B cell (primary cell): ENCODE measurements at regions not wholly inside any gene's neighbourhood (a gene's known extent, or its start where the extent isn't known, plus 50 kb on each side); places are given as distances from the start of the nearest gene placed in this dataset.

Experiments
- CTCF ChIP-seq: fragments of 200-600 bp; IDR thresholded peaks from one replicate; pipeline ENCODE4 v1.8.0; 2022; ENCODE audit warnings: antibody characterized with exemption, mild to moderate bottlenecking
- EZH2 ChIP-seq: IDR thresholded peaks from 2 replicates; pipeline ENCODE4 v1.6.1; 2012; ENCODE audit warnings: borderline replicate concordance, low read depth, mild to moderate bottlenecking, moderate library complexity, low read length; ENCODE audit not compliant: insufficient read depth, poor library complexity, severe bottlenecking

DNA sequence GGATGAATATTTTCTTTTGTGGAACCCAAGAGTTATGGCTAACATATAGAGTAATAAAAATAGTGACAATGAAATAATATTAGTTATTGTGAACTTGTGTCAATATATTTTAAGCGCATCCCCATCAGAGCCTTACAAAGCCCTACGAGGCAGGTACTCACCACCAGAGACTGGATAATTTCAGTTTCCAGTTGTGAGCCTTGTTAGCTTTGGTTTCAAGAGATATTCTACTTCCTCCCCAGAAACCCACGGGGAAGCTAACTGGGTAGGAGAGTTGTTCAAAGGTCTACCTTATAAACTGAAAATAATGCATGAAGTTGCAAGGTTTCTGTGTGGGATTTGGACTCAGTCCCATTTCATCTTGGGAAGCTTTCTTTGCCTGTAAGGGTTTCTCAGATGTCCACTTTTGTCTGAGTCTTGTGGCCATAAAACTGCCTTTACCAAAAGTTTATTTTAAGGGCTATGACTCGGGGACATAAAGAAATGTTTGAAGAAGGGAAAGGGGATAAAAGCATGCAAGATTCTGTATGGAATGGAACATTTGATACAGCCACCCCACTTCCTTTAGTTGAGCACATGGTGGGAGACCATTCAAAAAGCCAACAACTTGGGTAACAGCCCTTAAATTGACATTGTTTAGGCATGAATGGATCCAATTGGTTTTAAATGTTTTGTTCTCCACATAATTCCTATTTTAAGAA is 57.4 kb upstream of the ANKRD55 start:
- TF ChIP-seq CTCF: no peak
- no peak for TF ChIP-seq EZH2
